ENCODE measurements at regions not wholly inside any gene's neighbourhood (a gene's known extent, or its start where the extent isn't known, plus 50 kb on each side); places are given as distances from the start of the nearest gene placed in this dataset.

DNA sequence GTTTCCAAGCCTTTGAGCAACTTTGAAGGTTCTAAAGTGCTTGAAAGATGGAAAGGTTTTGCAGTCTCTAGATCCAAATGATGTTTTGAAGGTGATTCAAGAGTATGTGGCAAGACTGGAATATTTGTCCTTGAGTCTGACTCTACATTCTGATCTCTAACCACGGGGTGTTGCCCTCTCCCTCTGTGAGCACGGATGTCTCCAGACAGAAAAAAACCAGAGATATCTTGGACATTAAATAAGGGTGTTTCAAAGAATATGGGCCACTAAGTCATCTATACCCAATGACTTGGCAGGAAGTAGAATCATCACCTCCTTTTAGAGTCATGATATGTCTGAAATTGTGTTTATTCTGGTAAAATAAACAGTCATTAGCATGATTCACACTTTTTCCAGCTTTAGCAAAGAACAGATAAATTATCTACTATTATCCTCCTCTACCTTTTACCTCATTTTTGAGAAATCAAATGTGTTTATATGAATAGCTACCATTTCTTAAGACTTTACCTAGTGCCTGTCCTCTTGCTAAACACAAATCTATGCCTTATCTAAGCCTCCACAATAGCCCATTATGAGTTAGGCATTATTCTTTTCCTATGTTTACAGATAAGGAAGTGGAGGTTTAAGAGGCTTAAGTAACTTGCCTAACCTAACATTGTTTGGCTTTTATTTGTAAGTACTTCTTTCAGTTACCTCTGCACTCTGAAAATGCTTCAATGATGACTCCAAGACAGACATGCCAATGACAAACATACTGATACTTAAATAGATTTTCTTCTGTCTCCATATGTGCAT lies 384.4 kb downstream of the BMP2 start:
- Histone ChIP-seq H4K20me1 (ENCODE audit: insufficient read depth, low read length, poor library complexity, severe bottlenecking) (no peaks in the 10 kb centered on the region), H3K4me3 (ENCODE audit: low read length, poor library complexity, severe bottlenecking) (no peak overlapping the region), H3K27me3 (ENCODE audit: insufficient read depth, low read length, poor library complexity, severe bottlenecking) (no peaks in the 10 kb centered on the region), H3K36me3 (ENCODE audit: insufficient read depth, low read length) (no peaks in the 10 kb centered on the region), H3K9me2 (replicated peaks; ENCODE audit: low read depth, low read length) (no peaks in the 10 kb centered on the region; the same call in 1 of the 2 replicates), H3K9ac (ENCODE audit: low read depth, low read length, poor library complexity, severe bottlenecking) (no peak overlapping the region), H3K9me3 (ENCODE audit: insufficient read depth, low read depth, low read length) (no peaks in the 10 kb centered on the region), H2AFZ (ENCODE audit: low read length) (no peak overlapping the region), H3F3A (ENCODE audit: low read depth) (no peaks in the 10 kb centered on the region), H3K4me1 (ENCODE audit: insufficient read depth, low read length, poor library complexity, severe bottlenecking) (no peaks in the 10 kb centered on the region), H3K79me2 (ENCODE audit: insufficient read depth, low read length) (no peaks in the 10 kb centered on the region), H3K4me2 (ENCODE audit: low read depth, low read length, poor library complexity, severe bottlenecking) (no peak overlapping the region)
- no peak for TF ChIP-seq EZH2phosphoT487 (IDR thresholded peaks at IDR 0.05; ENCODE audit: borderline replicate concordance)
- TF ChIP-seq CTCF (conservative IDR thresholded peaks at IDR 0.05; ENCODE audit: low read length): no peak

DNA sequence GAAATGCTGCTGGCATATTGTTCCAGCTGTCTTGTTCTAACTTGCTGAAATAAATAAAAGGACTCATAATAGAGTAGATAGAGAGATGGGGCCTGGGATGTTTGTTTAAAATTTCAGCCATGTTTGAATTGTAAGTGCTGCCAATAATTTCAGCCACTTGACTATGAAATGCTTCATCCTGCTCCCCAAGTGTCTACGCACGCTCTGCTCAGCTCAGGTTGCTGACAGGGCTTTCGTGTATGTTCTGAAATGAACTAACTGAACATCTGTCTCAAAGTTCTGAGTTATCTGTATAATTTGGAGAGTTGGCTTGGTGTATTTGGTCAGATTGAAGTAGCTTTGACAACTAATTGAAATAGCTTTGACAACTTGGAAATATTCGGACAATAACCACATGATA lies 387.8 kb downstream of the BMP2 start:
- Histone ChIP-seq H3K4me2 (ENCODE audit: low read depth, low read length, poor library complexity, severe bottlenecking) (no peak overlapping the region), H3K4me1 (ENCODE audit: insufficient read depth, low read length, poor library complexity, severe bottlenecking) (no peaks in the 10 kb centered on the region), H3F3A (ENCODE audit: low read depth) (no peaks in the 10 kb centered on the region), H3K9me2 (replicated peaks; ENCODE audit: low read depth, low read length) (no peaks in the 10 kb centered on the region), H4K20me1 (ENCODE audit: insufficient read depth, low read length, poor library complexity, severe bottlenecking) (no peaks in the 10 kb centered on the region), H3K9me3 (ENCODE audit: insufficient read depth, low read depth, low read length) (no peaks in the 10 kb centered on the region), H2AFZ (ENCODE audit: low read length) (no peak overlapping the region), H3K9ac (ENCODE audit: low read depth, low read length, poor library complexity, severe bottlenecking) (no peak overlapping the region), H3K4me3 (ENCODE audit: low read length, poor library complexity, severe bottlenecking) (no peak overlapping the region), H3K27me3 (ENCODE audit: insufficient read depth, low read length, poor library complexity, severe bottlenecking) (no peaks in the 10 kb centered on the region), H3K36me3 (ENCODE audit: insufficient read depth, low read length) (no peaks in the 10 kb centered on the region), H3K79me2 (ENCODE audit: insufficient read depth, low read length) (no peaks in the 10 kb centered on the region)
- no peak for TF ChIP-seq EZH2phosphoT487 (IDR thresholded peaks at IDR 0.05; ENCODE audit: borderline replicate concordance)
- no peak for TF ChIP-seq CTCF (conservative IDR thresholded peaks at IDR 0.05; ENCODE audit: low read length)

DNA sequence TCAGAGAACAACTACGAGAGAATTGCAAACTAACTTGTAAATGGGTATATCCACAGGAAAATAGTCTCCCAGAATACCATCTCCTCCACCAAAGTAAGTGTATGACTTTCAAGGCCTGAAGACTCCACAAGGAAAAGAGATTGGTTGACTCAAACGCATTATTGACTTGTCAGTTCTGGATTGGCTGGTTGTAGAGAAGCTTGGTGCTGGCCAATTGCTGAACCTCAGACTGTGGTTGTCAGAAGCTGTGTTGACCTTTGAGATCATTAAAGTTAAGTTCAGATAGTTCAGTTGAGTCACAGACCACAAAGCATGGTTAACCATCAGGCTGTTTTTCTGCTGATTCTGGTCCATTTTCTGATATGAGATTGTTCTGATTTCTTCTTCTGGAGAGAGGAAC lies 388.3 kb downstream of the BMP2 start:
- Histone ChIP-seq H3F3A (ENCODE audit: low read depth) (no peaks in the 10 kb centered on the region), H2AFZ (ENCODE audit: low read length) (no peak overlapping the region), H3K9me2 (replicated peaks; ENCODE audit: low read depth, low read length) (no peaks in the 10 kb centered on the region), H4K20me1 (ENCODE audit: insufficient read depth, low read length, poor library complexity, severe bottlenecking) (no peaks in the 10 kb centered on the region), H3K4me2 (ENCODE audit: low read depth, low read length, poor library complexity, severe bottlenecking) (no peak overlapping the region), H3K36me3 (ENCODE audit: insufficient read depth, low read length) (no peaks in the 10 kb centered on the region), H3K27me3 (ENCODE audit: insufficient read depth, low read length, poor library complexity, severe bottlenecking) (no peaks in the 10 kb centered on the region), H3K9ac (ENCODE audit: low read depth, low read length, poor library complexity, severe bottlenecking) (no peak overlapping the region), H3K4me3 (ENCODE audit: low read length, poor library complexity, severe bottlenecking) (no peak overlapping the region), H3K79me2 (ENCODE audit: insufficient read depth, low read length) (no peaks in the 10 kb centered on the region), H3K4me1 (ENCODE audit: insufficient read depth, low read length, poor library complexity, severe bottlenecking) (no peaks in the 10 kb centered on the region), H3K9me3 (ENCODE audit: insufficient read depth, low read depth, low read length) (no peaks in the 10 kb centered on the region)
- TF ChIP-seq CTCF (conservative IDR thresholded peaks at IDR 0.05; ENCODE audit: low read length): no peak
- no peak for TF ChIP-seq EZH2phosphoT487 (IDR thresholded peaks at IDR 0.05; ENCODE audit: borderline replicate concordance)
